ENCODE measurements at regions not wholly inside any gene's neighbourhood (a gene's known extent, or its start where the extent isn't known, plus 50 kb on each side); places are given as distances from the start of the nearest gene placed in this dataset.

- no peak for DNase-seq
- H3K36me3 Mint-ChIP-seq (ENCODE audit: low read depth) = no peaks in the 10 kb centered on the region
- CTCF ChIA-PET = no interaction called here
- H3K4me1 Mint-ChIP-seq = no peaks in the 10 kb centered on the region
- POLR2A ChIA-PET = no interaction called here
- H3K4me3 Mint-ChIP-seq = no peak overlapping the region
- H3K27me3 Mint-ChIP-seq = peaks cover 1% of the 10 kb centered on the region
- H3K27ac Mint-ChIP-seq = no peak overlapping the region
- H3K9me3 Mint-ChIP-seq = no peaks in the 10 kb centered on the region
Observed at GRCh38 chr2:18151237-18151636, 272.8 kb downstream of the KCNS3 start.

- ChIA-PET POLR2A (no interaction called here), CTCF (interaction anchor here (0.7 to 1.4 kb wide), 5 partner anchors 11 to 300 kb away, joined by 3 to 4 read pairs (median 3); no protein-coding TSS in a partner anchor)
- Mint-ChIP-seq H3K36me3 (ENCODE audit: low read depth) (no peaks in the 10 kb centered on the region), H3K27ac (no peak overlapping the region), H3K27me3 (peaks cover 1% of the 10 kb centered on the region), H3K4me3 (no peak overlapping the region), H3K9me3 (no peaks in the 10 kb centered on the region), H3K4me1 (no peaks in the 10 kb centered on the region)
- DNase-seq = no peak
Observed at GRCh38 chr2:18149660-18150246, 271.3 kb downstream of the KCNS3 start.

- H3K9me3 Mint-ChIP-seq = no peaks in the 10 kb centered on the region
- H3K27me3 Mint-ChIP-seq = no peaks in the 10 kb centered on the region
- DNase-seq = no peak
Observed at GRCh38 chr2:18136881-18137475, 258.5 kb downstream of the KCNS3 start.

GRCh38 chr2:18133310-18133709 is 254.8 kb downstream of the KCNS3 start:
- CTCF ChIA-PET = no interaction called here
- Mint-ChIP-seq H3K4me1 (no peaks in the 10 kb centered on the region), H3K27ac (no peak overlapping the region), H3K9me3 (no peaks in the 10 kb centered on the region), H3K36me3 (ENCODE audit: low read depth) (no peaks in the 10 kb centered on the region), H3K27me3 (no peaks in the 10 kb centered on the region), H3K4me3 (no peak overlapping the region)
- DNase-seq = no peak
- POLR2A ChIA-PET = no interaction called here

More at GRCh38 chr2:18136881-18137475, 258.5 kb downstream of the KCNS3 start:
- ChIA-PET CTCF (no interaction called here), POLR2A (no interaction called here)
- Mint-ChIP-seq H3K4me3 (no peak overlapping the region), H3K4me1 (no peaks in the 10 kb centered on the region), H3K36me3 (ENCODE audit: low read depth) (no peaks in the 10 kb centered on the region), H3K27ac (no peak overlapping the region)

- no peak overlapping the region for H3K27ac Mint-ChIP-seq
- no peaks in the 10 kb centered on the region for H3K4me1 Mint-ChIP-seq
- H3K4me3 Mint-ChIP-seq = no peak overlapping the region
- no peaks in the 10 kb centered on the region for H3K36me3 Mint-ChIP-seq (ENCODE audit: low read depth)
- POLR2A ChIA-PET = no interaction called here
- no peak for DNase-seq
- H3K27me3 Mint-ChIP-seq = no peaks in the 10 kb centered on the region
- CTCF ChIA-PET = interaction anchor here (0.6 kb wide), 1 partner anchor 805 kb away, joined by 3 read pairs; no protein-coding TSS in a partner anchor
- no peaks in the 10 kb centered on the region for H3K9me3 Mint-ChIP-seq
Observed at GRCh38 chr2:18132697-18133096, 254.2 kb downstream of the KCNS3 start.

GRCh38 chr2:18131761-18132160 is 253.3 kb downstream of the KCNS3 start:
- Mint-ChIP-seq H3K9me3 (no peaks in the 10 kb centered on the region), H3K36me3 (ENCODE audit: low read depth) (no peaks in the 10 kb centered on the region)
- POLR2A ChIA-PET = no interaction called here

GRCh38 chr2:18129348-18129747 is 250.9 kb downstream of the KCNS3 start:
- Mint-ChIP-seq H3K36me3 (ENCODE audit: low read depth) (no peaks in the 10 kb centered on the region), H3K9me3 (no peaks in the 10 kb centered on the region), H3K27me3 (no peaks in the 10 kb centered on the region), H3K27ac (no peak overlapping the region), H3K4me1 (no peaks in the 10 kb centered on the region), H3K4me3 (no peak overlapping the region)
- no peak for DNase-seq
- ChIA-PET POLR2A (no interaction called here), CTCF (no interaction called here)

More at GRCh38 chr2:18131761-18132160, 253.3 kb downstream of the KCNS3 start:
- DNase-seq = no peak
- Mint-ChIP-seq H3K27me3 (no peaks in the 10 kb centered on the region), H3K4me1 (no peaks in the 10 kb centered on the region), H3K27ac (no peak overlapping the region), H3K4me3 (no peak overlapping the region)
- CTCF ChIA-PET = no interaction called here

- H3K27me3 Mint-ChIP-seq = no peaks in the 10 kb centered on the region
- no peaks in the 10 kb centered on the region for H3K36me3 Mint-ChIP-seq (ENCODE audit: low read depth)
- no peaks in the 10 kb centered on the region for H3K4me1 Mint-ChIP-seq
- no peaks in the 10 kb centered on the region for H3K9me3 Mint-ChIP-seq
- POLR2A ChIA-PET = no interaction called here
- no peak overlapping the region for H3K4me3 Mint-ChIP-seq
- no peak overlapping the region for H3K27ac Mint-ChIP-seq
- CTCF ChIA-PET = no interaction called here
- no peak for DNase-seq
Observed at GRCh38 chr2:18125303-18125702, 246.8 kb downstream of the KCNS3 start.

- CTCF ChIA-PET = no interaction called here
- Mint-ChIP-seq H3K4me3 (no peak overlapping the region), H3K27me3 (no peaks in the 10 kb centered on the region), H3K36me3 (ENCODE audit: low read depth) (no peaks in the 10 kb centered on the region), H3K4me1 (no peaks in the 10 kb centered on the region), H3K27ac (no peak overlapping the region), H3K9me3 (no peaks in the 10 kb centered on the region)
- DNase-seq = no peak
- POLR2A ChIA-PET = no interaction called here
Observed at GRCh38 chr2:18124116-18124835, 245.8 kb downstream of the KCNS3 start.

- no peaks in the 10 kb centered on the region for H3K27me3 Mint-ChIP-seq
- no peaks in the 10 kb centered on the region for H3K36me3 Mint-ChIP-seq (ENCODE audit: low read depth)
- ChIA-PET CTCF (no interaction called here), POLR2A (no interaction called here)
- H3K4me1 Mint-ChIP-seq = no peaks in the 10 kb centered on the region
- H3K4me3 Mint-ChIP-seq = no peak overlapping the region
- no peak for DNase-seq
- no peak overlapping the region for H3K27ac Mint-ChIP-seq
- H3K9me3 Mint-ChIP-seq = no peaks in the 10 kb centered on the region
Observed at GRCh38 chr2:18123577-18123976, 245.1 kb downstream of the KCNS3 start.

- no peaks in the 10 kb centered on the region for H3K4me1 Mint-ChIP-seq
- H3K9me3 Mint-ChIP-seq = no peaks in the 10 kb centered on the region
Observed at GRCh38 chr2:18123211-18123570, 244.7 kb downstream of the KCNS3 start.

GRCh38 chr2:18122544-18123210 is 244.2 kb downstream of the KCNS3 start:
- no peaks in the 10 kb centered on the region for H3K4me1 Mint-ChIP-seq
- DNase-seq = no peak
- H3K4me3 Mint-ChIP-seq = no peak overlapping the region
- ChIA-PET CTCF (no interaction called here), POLR2A (no interaction called here)
- H3K36me3 Mint-ChIP-seq (ENCODE audit: low read depth) = no peaks in the 10 kb centered on the region
- no peaks in the 10 kb centered on the region for H3K9me3 Mint-ChIP-seq
- no peaks in the 10 kb centered on the region for H3K27me3 Mint-ChIP-seq
- H3K27ac Mint-ChIP-seq = no peak overlapping the region

More at GRCh38 chr2:18123211-18123570, 244.7 kb downstream of the KCNS3 start:
- no peak for DNase-seq
- CTCF ChIA-PET = no interaction called here
- Mint-ChIP-seq H3K27ac (no peak overlapping the region), H3K36me3 (ENCODE audit: low read depth) (no peaks in the 10 kb centered on the region), H3K27me3 (no peaks in the 10 kb centered on the region), H3K4me3 (no peak overlapping the region)
- POLR2A ChIA-PET = no interaction called here

GRCh38 chr2:18119883-18120282 is 241.4 kb downstream of the KCNS3 start:
- no peaks in the 10 kb centered on the region for H3K27me3 Mint-ChIP-seq
- H3K4me1 Mint-ChIP-seq = no peaks in the 10 kb centered on the region
- no peaks in the 10 kb centered on the region for H3K36me3 Mint-ChIP-seq (ENCODE audit: low read depth)
- no peaks in the 10 kb centered on the region for H3K9me3 Mint-ChIP-seq
- POLR2A ChIA-PET = no interaction called here
- no peak overlapping the region for H3K4me3 Mint-ChIP-seq
- H3K27ac Mint-ChIP-seq = no peak overlapping the region
- DNase-seq = no peak
- CTCF ChIA-PET = no interaction called here
